ENCODE measurements at regions not wholly inside any gene's neighbourhood (a gene's known extent, or its start where the extent isn't known, plus 50 kb on each side); places are given as distances from the start of the nearest gene placed in this dataset.

DNA sequence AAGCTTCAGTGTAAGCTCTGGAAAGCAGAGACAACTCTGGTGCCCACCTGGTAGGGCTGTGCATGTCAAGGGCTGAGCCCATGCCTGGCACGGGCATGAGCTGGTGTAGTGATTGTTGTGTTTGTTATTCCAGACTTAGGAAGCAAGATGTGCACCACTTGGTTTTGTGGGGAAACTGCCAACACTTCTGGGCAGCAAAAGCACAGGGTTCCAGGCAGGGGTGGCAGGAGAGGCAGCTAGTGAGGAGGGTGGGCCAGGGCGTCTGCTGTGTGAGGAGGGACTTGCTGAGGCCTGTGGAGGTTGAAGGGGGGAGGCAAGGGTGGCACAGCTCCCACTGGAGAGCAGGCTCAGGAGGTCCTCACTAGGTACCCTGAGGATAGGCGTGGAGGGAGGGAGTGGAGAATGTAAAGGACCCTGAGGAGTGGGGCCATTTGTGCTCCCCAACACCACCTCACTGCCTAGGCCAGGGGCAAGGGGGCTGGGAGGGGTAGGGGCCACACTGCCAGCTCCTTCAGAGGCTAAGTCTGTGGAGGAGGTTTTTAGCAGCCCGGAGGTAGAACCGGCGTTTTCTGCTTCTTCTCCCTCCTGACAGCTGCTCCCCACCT is 104.0 kb upstream of the POU3F3 start:
- no peak for TF ChIP-seq POLR2A (IDR thresholded peaks at IDR 0.05; ENCODE audit: low read length)
- no peak for TF ChIP-seq GATA1 (IDR thresholded peaks at IDR 0.05; ENCODE audit: low read depth, low read length)
